Panc1 (cell line): ENCODE measurements at regions not wholly inside any gene's neighbourhood (a gene's known extent, or its start where the extent isn't known, plus 50 kb on each side); places are given as distances from the start of the nearest gene placed in this dataset.

Experiments
- ATAC-seq: fragments of 200-7000 bp; cut with Tn5 transposase; 2 replicates; pipeline ENCODE4 v1.9.1; 2020; ENCODE audit warnings: mild to moderate bottlenecking, moderate library complexity
- BruUV-seq: library from RNA; stranded (reverse); fragments of 400-500 nt; replicated peaks from 2 replicates; lab custom pipeline; 2021; lab: Mats Ljungman, UMichigan
- CTCF ChIA-PET: fragments of 300-600 bp; sonication (Branson Sonifier 250); formaldehyde crosslinking; loops from one replicate; lab custom pipeline; 2022; ENCODE audit warnings: antibody characterized with exemption; lab: Charles Lee
- POLR2A ChIA-PET: fragments of 300-600 bp; sonication (Branson Sonifier 250); formaldehyde crosslinking; loops from one replicate; lab custom pipeline; 2022; ENCODE audit warnings: antibody characterized with exemption; lab: Charles Lee
- DNase-seq: peaks from one replicate; pipeline ENCODE4 v3.0.0-alpha.2; 2010; ENCODE audit warnings: low read depth, low spot score
- H3K27ac ChIP-seq: 2 replicates; pipeline ENCODE4 v1.5.1; 2011; ENCODE audit warnings: mild to moderate bottlenecking, low read length, inconsistent platforms
- H3K27me3 ChIP-seq: fragments of 200-500 bp; sonication (Bioruptor generic); 2 replicates; pipeline ENCODE4 v1.6.0; 2014; ENCODE audit warnings: low read length, inconsistent platforms; ENCODE audit not compliant: control insufficient read depth, insufficient read depth
- H3K36me3 ChIP-seq: fragments of 200-500 bp; sonication (Bioruptor generic); 2 replicates; pipeline ENCODE4 v1.5.1; 2014; ENCODE audit warnings: inconsistent platforms, mild to moderate bottlenecking, low read length, moderate library complexity; ENCODE audit not compliant: control insufficient read depth, insufficient read depth
- H3K4me1 ChIP-seq: 2 replicates; pipeline ENCODE4 v1.5.1; 2011; ENCODE audit warnings: inconsistent platforms, mild to moderate bottlenecking, low read length, moderate library complexity; ENCODE audit not compliant: control insufficient read depth, insufficient read depth
- H3K4me3 ChIP-seq, 2 experiments: 2 replicates each; pipeline ENCODE4 v1.5.1; 2011 to 2012; ENCODE audit warnings: low read depth in 2 of 2, low read length in 2 of 2, mild to moderate bottlenecking in 2 of 2, inconsistent platforms in 1 of 2, moderate library complexity in 1 of 2
- H3K9me3 ChIP-seq: fragments of 200-500 bp; sonication (Bioruptor generic); 2 replicates; pipeline ENCODE4 v1.5.1; 2014; ENCODE audit warnings: low read depth, mild to moderate bottlenecking, inconsistent platforms, low read length, moderate library complexity; ENCODE audit not compliant: control insufficient read depth, insufficient read depth
- CTCF ChIP-seq: fragments of 450-650 bp; IDR thresholded peaks from 2 replicates; pipeline ENCODE4 v1.5.1; 2017; ENCODE audit warnings: mild to moderate bottlenecking
- POLR2AphosphoS5 ChIP-seq: IDR thresholded peaks from 2 replicates; pipeline ENCODE4 v1.6.1; 2012; ENCODE audit warnings: mild to moderate bottlenecking, low read depth, low read length, moderate library complexity
- REST ChIP-seq, 2 experiments: IDR thresholded peaks; 2 replicates each; pipeline ENCODE4 v1.6.1; 2011 to 2012; ENCODE audit warnings: low read depth in 2 of 2, control low read depth in 1 of 2, low read length in 1 of 2, mild to moderate bottlenecking in 1 of 2, moderate library complexity in 1 of 2; ENCODE audit not compliant: insufficient read depth in 1 of 2
- SIN3A ChIP-seq: IDR thresholded peaks from 2 replicates; pipeline ENCODE4 v1.6.1; 2012; ENCODE audit warnings: low read depth, mild to moderate bottlenecking, low read length, moderate library complexity, borderline replicate concordance; ENCODE audit not compliant: insufficient read depth
- TCF7L2 ChIP-seq: IDR thresholded peaks from 2 replicates; pipeline ENCODE4 v1.6.1; 2011; ENCODE audit warnings: mild to moderate bottlenecking, low read depth, low read length, inconsistent platforms
- in situ Hi-C: cut with HindIII; loops from 2 replicates; pipeline ENCODE4 v1.10.0; 2016; ENCODE audit warnings: low sequenced_read_pairs, low pct_unique_long_range_greater_than_20kb
- intact Hi-C: fragments of 100-400 bp; cut with micrococcal nuclease; formaldehyde crosslinking; loops from one replicate; pipeline ENCODE4 v1.10.0; 2022; ENCODE audit not compliant: unreplicated experiment

GRCh38 chr11:8765294-8765693 lies 82.7 kb downstream of the RPL27A start:
- in situ Hi-C loops, result no loop called here
- no peak for ATAC-seq

GRCh38 chr11:8766043-8766987 lies 83.7 kb downstream of the RPL27A start:
- no peak for ATAC-seq
- CTCF ChIA-PET, result no interaction called here
- Histone ChIP-seq H3K4me3 (no peak overlapping the region), H3K9me3 (no peaks in the 10 kb centered on the region), H3K27me3 (no peaks in the 10 kb centered on the region), H3K27ac (no peak overlapping the region), H3K36me3 (no peaks in the 10 kb centered on the region), H3K4me1 (no peaks in the 10 kb centered on the region)
- no peak for DNase-seq
- intact Hi-C loops, result no loop called here
- in situ Hi-C loops, result no loop called here
- POLR2A ChIA-PET, result no interaction called here
- no TSS peak for BruUV-seq
- TF ChIP-seq SIN3A, result no peak
- TF ChIP-seq TCF7L2, result no peak
- no peak for TF ChIP-seq POLR2AphosphoS5
- no peak for TF ChIP-seq REST (IDR thresholded peaks at IDR 0.05; ENCODE audit: insufficient read depth in 1 of 2, low read depth in 2 of 2, low read length in 1 of 2)

More at GRCh38 chr11:8765294-8765693, 82.7 kb downstream of the RPL27A start:
- ChIA-PET CTCF (no interaction called here), POLR2A (no interaction called here)
- no peaks in the 10 kb centered on the region for H3K27me3 ChIP-seq
- H3K4me1 ChIP-seq, result no peaks in the 10 kb centered on the region
- H3K4me3 ChIP-seq, result no peak overlapping the region
- H3K9me3 ChIP-seq, result no peaks in the 10 kb centered on the region
- no peak overlapping the region for H3K27ac ChIP-seq
- intact Hi-C loops, result no loop called here
- H3K36me3 ChIP-seq, result no peaks in the 10 kb centered on the region
- no TSS peak for BruUV-seq
- DNase-seq, result no peak
- no peak for TF ChIP-seq SIN3A
- no peak for TF ChIP-seq CTCF
- TF ChIP-seq POLR2AphosphoS5, result no peak
- TF ChIP-seq REST (IDR thresholded peaks at IDR 0.05; ENCODE audit: insufficient read depth in 1 of 2, low read depth in 2 of 2, low read length in 1 of 2), result no peak
- TF ChIP-seq TCF7L2, result no peak
